Thoracic aorta (tissue), 2 donors: ENCODE measurements at regions not wholly inside any gene's neighbourhood (a gene's known extent, or its start where the extent isn't known, plus 50 kb on each side); places are given as distances from the start of the nearest gene placed in this dataset.

Source experiments
- ATAC-seq: fragments of 150-250 bp; one replicate; pipeline ENCODE4 v1.8.0; 2017; ENCODE audit warnings: low read depth; ENCODE audit not compliant: insufficient number of reproducible peaks, low FRiP score
- DNase-seq: peaks from one replicate; pipeline ENCODE4 v3.0.0-alpha.2; 2020; ENCODE audit warnings: low spot score
- H3K27ac ChIP-seq, 2 donors: fragments of 200-600 bp; sonication (generic); 1 replicate in 1 of 2; 2 replicates in 1 of 2; pipeline ENCODE4 v1.5.1; 2016; ENCODE audit warnings: mild to moderate bottlenecking in 2 of 2, moderate library complexity in 2 of 2
- H3K27me3 ChIP-seq: fragments of 200-600 bp; sonication (generic); replicated peaks from 2 replicates; pipeline ENCODE4 v1.6.0; 2016; ENCODE audit warnings: mild to moderate bottlenecking; ENCODE audit not compliant: insufficient read depth
- H3K36me3 ChIP-seq: fragments of 200-600 bp; sonication (generic); one replicate; pipeline ENCODE4 v1.5.1; 2016
- H3K4me1 ChIP-seq, 2 donors: fragments of 200-600 bp; sonication (generic); 1 replicate in 1 of 2; 2 replicates in 1 of 2; pipeline versions ENCODE4 v1.5.1 to v1.6.0; 2016; ENCODE audit warnings: low read depth in 2 of 2, mild to moderate bottlenecking in 1 of 2; ENCODE audit not compliant: control insufficient read depth in 1 of 2
- H3K4me3 ChIP-seq: fragments of 200-600 bp; sonication (generic); 2 replicates; pipeline ENCODE4 v1.5.1; 2016; ENCODE audit warnings: mild to moderate bottlenecking
- H3K9me3 ChIP-seq: fragments of 200-600 bp; sonication (generic); 2 replicates; pipeline ENCODE4 v1.5.1; 2016
- CTCF ChIP-seq: fragments of 200-600 bp; sonication (generic); IDR thresholded peaks from one replicate; pipeline ENCODE4 v1.5.1; 2019; ENCODE audit warnings: antibody characterized with exemption

GRCh38 chr16:72324578-72324977 is 152.6 kb upstream of the PMFBP1 start:
- Histone ChIP-seq H3K9me3 (peaks cover 3% of the 10 kb centered on the region), H3K4me3 (no peak overlapping the region), H3K27ac (no peak overlapping the region), H3K36me3 (no peaks in the 10 kb centered on the region), H3K27me3 (no peaks in the 10 kb centered on the region), H3K4me1 (no peaks in the 10 kb centered on the region)
- ATAC-seq (no peak), DNase-seq (no peak)
- TF ChIP-seq CTCF, result no peak

GRCh38 chr16:72317446-72317845 is 145.5 kb upstream of the PMFBP1 start:
- no peak overlapping the region for H3K4me3 ChIP-seq
- H3K4me1 ChIP-seq, result peaks cover 0 to 18% of the 10 kb centered on the region in 2 donors
- no peak for ATAC-seq
- H3K27ac ChIP-seq, result no peak overlapping the region
- H3K36me3 ChIP-seq, result no peaks in the 10 kb centered on the region
- no peaks in the 10 kb centered on the region for H3K27me3 ChIP-seq
- no peak for DNase-seq
- H3K9me3 ChIP-seq, result peaks cover 3% of the 10 kb centered on the region
- no peak for TF ChIP-seq CTCF

GRCh38 chr16:72313903-72314302 is 141.9 kb upstream of the PMFBP1 start:
- H3K27ac ChIP-seq, result no peak overlapping the region
- no peak for ATAC-seq

GRCh38 chr16:72312828-72313227 is 140.9 kb upstream of the PMFBP1 start:
- Histone ChIP-seq H3K4me1 (peaks cover 0 to 15% of the 10 kb centered on the region in 2 donors), H3K9me3 (no peaks in the 10 kb centered on the region), H3K27me3 (no peaks in the 10 kb centered on the region), H3K4me3 (no peak overlapping the region), H3K27ac (no peak overlapping the region), H3K36me3 (no peaks in the 10 kb centered on the region)
- ATAC-seq, result no peak
- no peak for TF ChIP-seq CTCF
- no peak for DNase-seq

More at GRCh38 chr16:72313903-72314302, 141.9 kb upstream of the PMFBP1 start:
- H3K9me3 ChIP-seq, result no peaks in the 10 kb centered on the region
- no peaks in the 10 kb centered on the region for H3K36me3 ChIP-seq
- H3K27me3 ChIP-seq, result no peaks in the 10 kb centered on the region
- H3K4me1 ChIP-seq, result peaks cover 0 to 18% of the 10 kb centered on the region in 2 donors
- no peak overlapping the region for H3K4me3 ChIP-seq
- TF ChIP-seq CTCF, result no peak
- DNase-seq, result no peak

GRCh38 chr16:72311426-72311825 is 139.5 kb upstream of the PMFBP1 start:
- H3K36me3 ChIP-seq, result no peaks in the 10 kb centered on the region
- peaks cover 0 to under 1% of the 10 kb centered on the region in 2 donors for H3K4me1 ChIP-seq
- no peaks in the 10 kb centered on the region for H3K27me3 ChIP-seq
- DNase-seq (no peak), ATAC-seq (no peak)
- no peak overlapping the region for H3K27ac ChIP-seq
- no peak for TF ChIP-seq CTCF
- no peak overlapping the region for H3K4me3 ChIP-seq
- no peaks in the 10 kb centered on the region for H3K9me3 ChIP-seq
